Epidermal melanocyte (primary cell): ENCODE measurements at regions not wholly inside any gene's neighbourhood (a gene's known extent, or its start where the extent isn't known, plus 50 kb on each side); places are given as distances from the start of the nearest gene placed in this dataset.
"Not testable (repeated sequence)": the region's sequence is repeated elsewhere in the genome, so short reads cannot be mapped to it uniquely, and the experiment has no call there.

Experiments
- DNase-seq: peaks from one replicate; pipeline ENCODE4 v3.0.0; 2011; ENCODE audit warnings: low spot score; ENCODE audit not compliant: insufficient read length

- DNase-seq, result no peak
These were observed 121.6 kb downstream of the ARL4C start for GRCh38 chr2:234375176-234375880.

- DNase-seq, result no peak
These were observed 122.1 kb downstream of the ARL4C start for GRCh38 chr2:234374736-234375135.

- DNase-seq, result no peak
These were observed 122.8 kb downstream of the ARL4C start for GRCh38 chr2:234374150-234374508.

GRCh38 chr2:234373481-234374149 lies 123.3 kb downstream of the ARL4C start:
- no peak for DNase-seq

GRCh38 chr2:234373060-234373459 lies 123.8 kb downstream of the ARL4C start:
- DNase-seq, result no peak

- no peak for DNase-seq
These were observed 124.4 kb downstream of the ARL4C start for GRCh38 chr2:234372506-234372905.

GRCh38 chr2:234368861-234369261 lies 128.0 kb downstream of the ARL4C start:
- DNase-seq, result no peak

GRCh38 chr2:234366891-234367290 lies 130.0 kb downstream of the ARL4C start:
- no peak for DNase-seq

GRCh38 chr2:234364661-234365060 lies 132.2 kb downstream of the ARL4C start:
- DNase-seq, result no peak

- DNase-seq, result no peak
These were observed 133.1 kb downstream of the ARL4C start for GRCh38 chr2:234363647-234364294.

GRCh38 chr2:234363011-234363487 lies 133.8 kb downstream of the ARL4C start:
- no peak for DNase-seq

- DNase-seq, result not testable (repeated sequence)
These were observed 136.4 kb downstream of the ARL4C start for GRCh38 chr2:234360313-234360975.

GRCh38 chr2:234357666-234358065 lies 139.2 kb downstream of the ARL4C start:
- no peak for DNase-seq

- no peak for DNase-seq
These were observed 141.0 kb downstream of the ARL4C start for GRCh38 chr2:234355808-234356365.

- DNase-seq, result no peak
These were observed 141.7 kb downstream of the ARL4C start for GRCh38 chr2:234355021-234355720.

- DNase-seq, result no peak
These were observed 144.6 kb downstream of the ARL4C start for GRCh38 chr2:234352270-234352669.

GRCh38 chr2:234351866-234352265 lies 145.0 kb downstream of the ARL4C start:
- not testable (repeated sequence) for DNase-seq

- DNase-seq, result no peak
These were observed 148.8 kb downstream of the ARL4C start for GRCh38 chr2:234348081-234348480.

- DNase-seq, result no peak
These were observed 151.0 kb downstream of the ARL4C start for GRCh38 chr2:234345921-234346320.

GRCh38 chr2:234344012-234344411 lies 152.9 kb downstream of the ARL4C start:
- DNase-seq, result no peak

- DNase-seq, result no peak
These were observed 153.5 kb downstream of the ARL4C start for GRCh38 chr2:234343372-234343771.
